A673 (cell line): ENCODE measurements at regions not wholly inside any gene's neighbourhood (a gene's known extent, or its start where the extent isn't known, plus 50 kb on each side); places are given as distances from the start of the nearest gene placed in this dataset.
"Not testable (repeated sequence)": the region's sequence is repeated elsewhere in the genome, so short reads cannot be mapped to it uniquely, and the experiment has no call there.

ENCODE experiments used
- EZH2 ChIP-seq: fragments of 200-600 bp; sonication (generic); IDR thresholded peaks from 2 replicates; pipeline ENCODE4 v1.6.1; 2017; ENCODE audit warnings: borderline replicate concordance, low read depth, mild to moderate bottlenecking, mixed read lengths, antibody characterized with exemption, low read length; ENCODE audit not compliant: poor library complexity, severe bottlenecking
- TF ChIP-seq, protein P1 (sequence below): fragments of 300-800, 200-600 bp; sonication (generic); conservative IDR thresholded peaks from 2 replicates; pipeline ENCODE4 v1.5.1; 2017; ENCODE audit warnings: low read depth, mild to moderate bottlenecking, antibody characterized with exemption, low read length, moderate library complexity, mixed read lengths

DNA sequence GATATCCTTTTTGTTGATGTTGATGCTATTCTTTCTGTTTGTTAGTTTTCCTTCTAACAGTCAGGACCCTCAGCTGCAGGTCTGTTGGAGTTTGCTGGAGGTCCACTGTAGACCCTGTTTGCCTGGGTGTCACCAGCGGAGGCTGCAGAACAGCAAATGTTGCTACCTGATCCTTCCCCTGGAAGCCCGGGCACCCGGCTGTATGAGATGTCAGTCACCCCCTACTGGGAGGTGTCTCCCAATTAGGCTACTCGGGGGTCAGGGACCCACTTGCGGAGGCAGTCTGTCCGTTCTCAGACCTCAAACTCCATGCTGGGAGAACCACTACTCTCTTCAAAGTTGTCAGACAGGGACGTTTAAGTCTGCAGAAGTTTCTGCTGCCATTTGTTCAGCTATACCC is 383.4 kb downstream of the HLX start:
- TF ChIP-seq, protein P1, sequence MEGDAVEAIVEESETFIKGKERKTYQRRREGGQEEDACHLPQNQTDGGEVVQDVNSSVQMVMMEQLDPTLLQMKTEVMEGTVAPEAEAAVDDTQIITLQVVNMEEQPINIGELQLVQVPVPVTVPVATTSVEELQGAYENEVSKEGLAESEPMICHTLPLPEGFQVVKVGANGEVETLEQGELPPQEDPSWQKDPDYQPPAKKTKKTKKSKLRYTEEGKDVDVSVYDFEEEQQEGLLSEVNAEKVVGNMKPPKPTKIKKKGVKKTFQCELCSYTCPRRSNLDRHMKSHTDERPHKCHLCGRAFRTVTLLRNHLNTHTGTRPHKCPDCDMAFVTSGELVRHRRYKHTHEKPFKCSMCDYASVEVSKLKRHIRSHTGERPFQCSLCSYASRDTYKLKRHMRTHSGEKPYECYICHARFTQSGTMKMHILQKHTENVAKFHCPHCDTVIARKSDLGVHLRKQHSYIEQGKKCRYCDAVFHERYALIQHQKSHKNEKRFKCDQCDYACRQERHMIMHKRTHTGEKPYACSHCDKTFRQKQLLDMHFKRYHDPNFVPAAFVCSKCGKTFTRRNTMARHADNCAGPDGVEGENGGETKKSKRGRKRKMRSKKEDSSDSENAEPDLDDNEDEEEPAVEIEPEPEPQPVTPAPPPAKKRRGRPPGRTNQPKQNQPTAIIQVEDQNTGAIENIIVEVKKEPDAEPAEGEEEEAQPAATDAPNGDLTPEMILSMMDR: not testable (repeated sequence)
- not testable (repeated sequence) for TF ChIP-seq EZH2
